Endodermal cell (in vitro differentiated cells): ENCODE measurements at regions not wholly inside any gene's neighbourhood (a gene's known extent, or its start where the extent isn't known, plus 50 kb on each side); places are given as distances from the start of the nearest gene placed in this dataset.
"Not testable (repeated sequence)": the region's sequence is repeated elsewhere in the genome, so short reads cannot be mapped to it uniquely, and the experiment has no call there.

Experiments used
- DNase-seq: peaks from one replicate; pipeline ENCODE4 v3.0.0-alpha.2; 2017
- H3K27ac ChIP-seq: 2 replicates; pipeline ENCODE4 v1.5.1; 2013; ENCODE audit warnings: mild to moderate bottlenecking, low read depth, low read length, moderate library complexity
- H3K27me3 ChIP-seq: 2 replicates; pipeline ENCODE4 v1.6.1; 2013; ENCODE audit warnings: mild to moderate bottlenecking, low read length, moderate library complexity; ENCODE audit not compliant: insufficient read depth, control insufficient read depth, poor library complexity, severe bottlenecking
- H3K36me3 ChIP-seq: 2 replicates; pipeline ENCODE4 v1.7.0; 2013; ENCODE audit warnings: mild to moderate bottlenecking, low read length, moderate library complexity; ENCODE audit not compliant: control insufficient read depth, insufficient read depth
- H3K4me1 ChIP-seq: one replicate; pipeline ENCODE4 v1.7.0; 2013; ENCODE audit warnings: low read length; ENCODE audit not compliant: control insufficient read depth, insufficient read depth
- H3K4me3 ChIP-seq: 2 replicates; pipeline ENCODE4 v1.5.1; 2013; ENCODE audit warnings: mild to moderate bottlenecking, low read length, moderate library complexity
- H3K9ac ChIP-seq: 2 replicates; pipeline ENCODE4 v1.6.1; 2013; ENCODE audit warnings: mild to moderate bottlenecking, low read length, moderate library complexity; ENCODE audit not compliant: poor library complexity, severe bottlenecking; ENCODE audit errors: extremely low read depth
- H3K9me3 ChIP-seq: 2 replicates; pipeline ENCODE4 v1.6.1; 2013; ENCODE audit warnings: mild to moderate bottlenecking, low read length, moderate library complexity; ENCODE audit not compliant: control insufficient read depth
- H3K27ac Mint-ChIP-seq: 2 replicates; pipeline ENCODE4 v1.8.0; 2020; ENCODE audit warnings: mixed read lengths
- H3K27me3 Mint-ChIP-seq: 2 replicates; pipeline ENCODE4 v1.8.0; 2021; ENCODE audit warnings: mild to moderate bottlenecking, mixed read lengths; ENCODE audit not compliant: insufficient read depth
- H3K36me3 Mint-ChIP-seq: 2 replicates; pipeline ENCODE4 v1.8.0; 2020; ENCODE audit warnings: low read depth, mixed read lengths
- H3K4me1 Mint-ChIP-seq: 2 replicates; pipeline ENCODE4 v1.8.0; 2020; ENCODE audit warnings: mixed read lengths
- H3K4me3 Mint-ChIP-seq: 2 replicates; pipeline ENCODE4 v1.8.0; 2020; ENCODE audit warnings: mild to moderate bottlenecking, moderate library complexity, mixed read lengths
- H3K9me3 Mint-ChIP-seq: 2 replicates; pipeline ENCODE4 v1.8.0; 2020; ENCODE audit warnings: mild to moderate bottlenecking, mixed read lengths
- WGBS, 2 experiments: methylation state at CpG; one replicate each; pipeline versions ENCODE4 v1.1.5 to v1.1.7; 2013; ENCODE audit warnings: missing lambda C conversion rate in 2 of 2, mixed read lengths in 1 of 2; ENCODE audit not compliant: insufficient coverage in 1 of 2, insufficient read length in 1 of 2; 5-methylcytosine and 5-hydroxymethylcytosine counted together

DNA sequence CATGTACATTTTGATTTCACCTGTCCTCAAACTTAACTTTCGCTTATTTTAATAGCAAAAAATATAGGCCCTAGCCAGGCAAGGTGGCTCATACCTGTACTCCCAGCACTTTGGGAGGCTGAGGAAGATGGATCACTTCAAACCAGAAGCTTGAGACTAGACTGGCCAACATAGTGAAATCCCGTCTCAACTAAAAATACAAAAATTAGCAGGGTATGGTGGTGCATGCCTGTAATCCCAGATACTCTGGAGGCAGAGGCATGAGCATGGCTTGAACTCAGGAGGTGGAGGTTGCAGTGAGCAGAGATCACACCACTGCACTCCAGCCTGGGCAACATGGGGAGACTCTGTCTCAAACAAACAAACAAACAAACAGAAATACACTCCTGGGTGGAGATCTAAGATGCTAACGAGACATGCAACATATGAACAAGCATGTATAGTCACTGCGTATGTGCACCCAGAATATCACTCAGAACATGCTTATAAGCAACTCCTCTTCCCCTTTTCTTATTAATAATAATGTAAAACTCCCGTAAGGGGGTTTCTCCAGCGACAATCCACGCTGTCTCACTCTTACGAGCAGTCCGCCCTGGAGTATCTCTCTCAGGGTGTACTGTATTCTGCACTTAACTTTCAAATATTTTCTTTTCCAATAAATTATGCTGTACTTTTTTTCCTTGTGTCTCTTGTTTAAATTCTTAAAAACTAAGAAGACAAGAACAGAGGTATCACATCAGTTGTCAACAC is 4144.9 kb upstream of the TPTE start:
- not testable (repeated sequence) for DNase-seq

More for the DNA sequence above, 4144.9 kb upstream of the TPTE start:
- not testable (repeated sequence) for H3K9me3 ChIP-seq, H3K36me3 ChIP-seq, H3K27ac ChIP-seq, H3K4me3 Mint-ChIP-seq, H3K9ac ChIP-seq, H3K4me3 ChIP-seq, H3K27me3 ChIP-seq, H3K4me1 Mint-ChIP-seq, H3K27me3 Mint-ChIP-seq, H3K9me3 Mint-ChIP-seq, H3K27ac Mint-ChIP-seq, H3K4me1 ChIP-seq, H3K36me3 Mint-ChIP-seq
- 70 to 81% methylated on average over 4 to 9 of the region's 9 CpGs for WGBS, 2 experiments
